NT2/D1 (cell line): ENCODE measurements at regions not wholly inside any gene's neighbourhood (a gene's known extent, or its start where the extent isn't known, plus 50 kb on each side); places are given as distances from the start of the nearest gene placed in this dataset.

ENCODE experiments used
- SUZ12 ChIP-seq: IDR thresholded peaks from 2 replicates; pipeline ENCODE4 v1.6.1; 2011; ENCODE audit not compliant: insufficient read length, insufficient read depth; ENCODE audit errors: extremely low read depth
- ZNF274 ChIP-seq: IDR thresholded peaks from 2 replicates; pipeline ENCODE4 v1.6.1; 2011; ENCODE audit warnings: mild to moderate bottlenecking, low read depth, low read length

- TF ChIP-seq ZNF274 (no peak), SUZ12 (no peak)
Measured at GRCh38 chr11:10640308-10640707, 53.2 kb downstream of the IRAG1 start.
